Erythroblast (primary cell): ENCODE measurements at regions not wholly inside any gene's neighbourhood (a gene's known extent, or its start where the extent isn't known, plus 50 kb on each side); places are given as distances from the start of the nearest gene placed in this dataset.

Source experiments
- GATA1 ChIP-seq: IDR thresholded peaks from 2 replicates; pipeline ENCODE4 v1.6.1; 2011; ENCODE audit warnings: low read depth, mild to moderate bottlenecking, control low read depth, low read length, moderate library complexity
- POLR2A ChIP-seq: IDR thresholded peaks from 2 replicates; pipeline ENCODE4 v1.6.1; 2011; ENCODE audit warnings: mild to moderate bottlenecking, low read length

DNA sequence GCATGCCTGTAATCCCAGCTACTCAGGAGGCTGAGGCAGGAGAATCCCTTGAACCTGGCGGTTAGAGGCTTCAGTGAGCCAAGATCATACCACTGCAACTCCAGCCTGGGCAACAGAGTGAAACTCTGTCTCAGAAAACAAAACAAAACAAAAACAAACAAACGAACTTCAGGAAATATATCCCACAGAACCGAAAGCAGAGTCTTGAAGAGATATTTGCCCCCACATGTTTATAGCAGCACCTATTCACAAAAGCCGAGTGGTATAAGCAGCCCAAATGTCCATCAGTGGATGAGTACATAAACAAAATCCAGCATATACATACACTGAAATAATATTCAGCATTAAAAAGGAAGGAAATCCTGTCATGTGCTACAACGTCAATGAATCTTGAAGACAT, 57.6 kb upstream of the GRIN3A start:
- TF ChIP-seq POLR2A, result no peak
- no peak for TF ChIP-seq GATA1
